GM12892 (cell line): ENCODE measurements at regions not wholly inside any gene's neighbourhood (a gene's known extent, or its start where the extent isn't known, plus 50 kb on each side); places are given as distances from the start of the nearest gene placed in this dataset.
"Not testable (repeated sequence)": the region's sequence is repeated elsewhere in the genome, so short reads cannot be mapped to it uniquely, and the experiment has no call there.

Experiments used
- DNase-seq: peaks from one replicate; pipeline ENCODE4 v3.0.0; 2011; ENCODE audit not compliant: insufficient read length
- FAIRE-seq: peaks from 2 replicates; lab custom pipeline; 2011; peaks lifted over from hg19 to GRCh38; lab: Jason Lieb, UNC
- POLR2A ChIP-seq: IDR thresholded peaks from 2 replicates; pipeline ENCODE4 v1.6.1; 2011; ENCODE audit warnings: low read depth, low read length, control low read depth
- POLR2AphosphoS5 ChIP-seq: IDR thresholded peaks from 2 replicates; pipeline ENCODE4 v1.6.1; 2011; ENCODE audit warnings: low read depth, low read length, control low read depth
- TAF1 ChIP-seq: IDR thresholded peaks from 2 replicates; pipeline ENCODE4 v1.6.1; 2011; ENCODE audit warnings: low read depth, mild to moderate bottlenecking, control low read depth, low read length, borderline replicate concordance

DNA sequence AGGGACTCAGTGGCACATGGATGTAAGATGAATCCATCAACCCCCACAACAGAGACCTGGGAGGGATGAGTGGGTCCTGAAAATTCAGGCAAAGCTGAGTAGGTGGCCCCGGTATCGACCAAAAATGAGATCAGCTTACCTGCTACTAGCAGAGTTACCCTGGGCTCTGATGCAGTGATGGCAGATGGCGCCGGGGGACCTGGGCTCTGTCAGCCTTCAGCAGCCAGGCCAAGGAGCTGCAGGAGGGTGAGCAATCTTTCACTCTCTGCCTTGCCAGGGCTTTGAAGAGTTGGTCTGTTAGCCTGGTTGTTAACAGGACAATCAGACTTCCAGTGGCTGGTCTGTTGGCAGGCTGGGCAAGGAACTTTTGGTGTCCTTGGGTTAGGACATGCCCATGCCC is 1054.8 kb downstream of the SI start:
- DNase-seq (no peak), FAIRE-seq (no peak)
- no peak for TF ChIP-seq POLR2A
- no peak for TF ChIP-seq TAF1
- no peak for TF ChIP-seq POLR2AphosphoS5

DNA sequence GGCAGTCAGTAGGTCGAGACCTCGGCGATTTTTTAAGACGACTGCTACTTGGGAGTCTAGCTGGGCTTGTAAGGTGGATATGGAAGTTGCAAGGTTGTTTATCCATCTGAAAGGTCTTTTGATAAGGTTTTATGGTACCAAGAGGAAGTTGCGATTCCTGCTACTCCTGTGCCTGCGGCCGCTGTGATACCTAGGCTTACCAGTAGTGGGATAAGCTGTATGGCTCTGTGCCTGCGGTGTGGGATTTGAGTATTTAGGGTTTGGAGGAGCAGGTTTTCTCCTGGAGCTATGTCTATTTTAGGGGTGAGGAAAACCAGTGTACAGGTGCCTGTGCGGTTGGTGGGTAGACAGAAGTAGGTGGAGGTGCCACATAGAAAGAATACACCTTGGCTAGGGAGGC is 1059.8 kb downstream of the SI start:
- TF ChIP-seq TAF1 (no peak), POLR2AphosphoS5 (no peak), POLR2A (no peak)
- no peak for FAIRE-seq

DNA sequence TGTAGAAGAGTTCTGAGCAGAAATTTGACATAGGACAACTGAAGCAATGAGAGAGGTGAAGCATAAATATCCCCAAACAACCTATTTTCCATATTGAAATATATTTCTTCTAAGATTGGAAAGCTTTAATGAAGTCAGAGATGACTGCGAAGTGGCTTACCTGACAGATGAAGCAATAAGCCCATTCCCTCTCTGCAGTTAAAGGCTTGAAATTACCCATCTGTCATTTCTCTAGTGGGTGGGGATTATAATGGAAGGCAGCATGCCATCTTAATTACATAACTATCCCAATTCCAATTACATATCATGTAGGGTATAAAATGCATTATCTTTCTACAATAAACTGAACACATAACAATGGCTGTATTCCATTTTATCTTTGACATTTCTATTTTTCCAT is 1070.5 kb downstream of the SI start:
- TF ChIP-seq POLR2AphosphoS5 (no peak), TAF1 (no peak), POLR2A (no peak)
- no peak for DNase-seq
- no peak for FAIRE-seq

More for the DNA sequence above, 1059.8 kb downstream of the SI start:
- no peak for DNase-seq

DNA sequence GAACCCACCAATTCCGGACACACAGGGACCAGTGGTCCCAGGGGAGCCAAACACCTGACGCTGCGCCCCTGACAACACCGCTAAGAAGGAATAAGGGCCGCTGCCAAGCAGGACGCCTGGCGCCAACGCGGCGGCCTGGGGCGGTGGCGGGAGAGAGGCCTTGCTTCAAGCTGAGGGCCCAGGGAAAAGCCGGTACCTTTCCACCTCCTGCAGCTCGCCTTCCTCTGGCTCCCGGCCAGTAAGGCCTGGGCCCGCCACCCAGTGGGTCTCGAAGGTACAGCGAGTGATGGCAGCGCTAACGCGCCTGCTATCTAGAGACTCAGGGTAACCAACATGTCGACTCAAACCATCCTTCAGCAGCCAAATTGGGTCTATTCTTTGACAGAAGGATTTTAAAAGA is 1074.1 kb downstream of the SI start:
- DNase-seq (no peak), FAIRE-seq (no peak)
- no peak for TF ChIP-seq TAF1
- TF ChIP-seq POLR2A: no peak
- TF ChIP-seq POLR2AphosphoS5: no peak

DNA sequence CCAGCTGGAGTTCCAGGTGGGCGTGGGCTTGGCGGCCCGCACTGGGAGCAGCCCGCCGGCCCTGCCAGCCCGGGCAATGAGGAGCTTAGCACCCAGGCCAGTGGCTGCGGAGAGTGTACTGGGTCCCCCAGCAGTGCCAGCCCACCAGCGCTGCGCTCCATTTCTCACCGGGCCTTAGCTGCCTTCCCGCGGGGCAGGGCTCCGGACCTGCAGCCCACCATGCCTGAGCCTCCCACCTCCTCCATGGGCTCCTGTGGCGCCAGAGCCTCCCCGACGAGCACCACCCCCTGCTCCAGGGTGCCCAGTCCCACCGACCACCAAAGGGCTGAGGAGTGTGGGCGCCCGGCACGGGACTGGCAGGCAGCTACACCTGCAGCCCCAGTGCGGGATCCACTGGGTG is 1075.3 kb downstream of the SI start:
- not testable (repeated sequence) for DNase-seq, FAIRE-seq

DNA sequence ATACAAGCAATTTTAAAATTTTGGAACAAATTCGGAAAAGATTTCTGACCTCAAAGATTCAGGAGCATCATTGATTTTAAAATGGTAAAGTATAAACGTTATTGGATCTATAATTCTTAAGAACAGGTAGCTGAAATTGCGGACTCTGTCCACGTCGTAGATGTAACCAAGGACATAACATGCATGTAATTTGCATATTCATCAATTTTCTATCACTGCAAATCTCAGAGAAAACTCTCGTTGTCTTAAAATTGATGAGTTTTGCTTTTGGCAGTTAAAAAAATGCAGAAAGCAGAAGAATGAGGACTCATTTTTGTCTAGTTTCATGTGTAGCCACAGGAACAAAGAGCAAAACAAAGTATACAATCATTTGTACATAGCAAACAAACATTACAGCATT is 1094.4 kb downstream of the SI start:
- FAIRE-seq (no peak), DNase-seq (no peak)
- TF ChIP-seq POLR2A (no peak), POLR2AphosphoS5 (no peak), TAF1 (no peak)

DNA sequence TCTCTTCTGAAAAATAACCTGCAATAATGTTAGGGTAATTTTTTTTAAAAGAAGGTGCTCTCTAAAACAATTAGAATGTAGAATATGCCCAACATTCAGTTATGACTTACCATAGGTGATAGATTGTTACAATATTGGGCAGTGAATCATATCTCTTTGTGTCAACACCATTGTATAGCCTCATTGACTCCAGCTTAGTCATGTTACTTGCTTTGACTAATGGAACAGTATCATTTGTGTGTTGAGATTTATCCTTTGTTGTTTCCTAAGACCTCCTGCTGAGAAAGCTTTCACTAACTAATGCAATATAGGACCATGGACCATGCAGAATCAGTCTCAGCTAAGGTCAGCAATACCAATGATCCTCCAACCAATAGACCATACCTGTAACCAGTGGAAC is 1106.4 kb downstream of the SI start:
- FAIRE-seq (no peak), DNase-seq (no peak)
- TF ChIP-seq TAF1 (no peak), POLR2AphosphoS5 (no peak), POLR2A (no peak)

DNA sequence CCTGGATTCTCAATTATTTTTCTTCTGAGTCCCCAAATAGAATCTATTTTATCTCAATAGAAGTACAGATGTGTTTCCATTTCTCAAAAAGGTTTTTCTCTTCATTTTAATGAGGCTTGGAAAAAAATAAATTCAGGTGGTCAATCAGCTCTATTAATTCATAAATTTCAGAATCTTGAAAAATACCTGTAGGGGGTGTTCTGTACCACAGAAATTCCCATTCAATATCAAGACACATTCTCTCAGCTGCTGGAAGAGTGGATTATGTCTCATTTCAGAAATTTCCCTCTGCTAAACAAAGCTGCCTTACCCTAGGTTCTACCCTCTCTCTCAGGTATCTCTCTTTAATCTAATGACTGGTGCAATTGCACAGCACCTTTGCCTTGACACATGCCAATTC is 1121.2 kb downstream of the SI start:
- no peak for FAIRE-seq
- no peak for DNase-seq
- TF ChIP-seq TAF1 (no peak), POLR2AphosphoS5 (no peak), POLR2A (no peak)

DNA sequence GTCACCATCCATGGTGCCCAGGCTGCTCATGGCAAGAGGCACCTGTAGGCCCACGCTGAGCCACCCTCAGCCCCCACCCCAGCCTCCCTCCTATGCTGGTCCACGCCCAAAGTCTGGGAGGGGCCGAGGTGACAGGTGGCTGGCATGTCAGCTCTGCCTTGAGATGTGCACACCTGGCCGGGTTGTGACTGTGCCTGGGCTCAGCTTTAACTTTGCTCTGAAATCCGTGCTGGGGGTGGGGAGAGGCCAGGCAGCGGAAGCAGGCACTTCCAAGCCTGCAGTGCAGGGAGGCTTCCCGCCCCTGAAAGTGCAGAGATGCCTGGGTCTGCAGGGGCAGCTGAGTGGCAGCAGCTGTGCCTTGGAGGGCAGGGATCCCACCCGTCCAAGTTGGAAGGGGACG is 1124.8 kb downstream of the SI start:
- no peak for TF ChIP-seq POLR2AphosphoS5
- TF ChIP-seq POLR2A: no peak
- no peak for TF ChIP-seq TAF1
- no peak for DNase-seq
- FAIRE-seq: no peak

DNA sequence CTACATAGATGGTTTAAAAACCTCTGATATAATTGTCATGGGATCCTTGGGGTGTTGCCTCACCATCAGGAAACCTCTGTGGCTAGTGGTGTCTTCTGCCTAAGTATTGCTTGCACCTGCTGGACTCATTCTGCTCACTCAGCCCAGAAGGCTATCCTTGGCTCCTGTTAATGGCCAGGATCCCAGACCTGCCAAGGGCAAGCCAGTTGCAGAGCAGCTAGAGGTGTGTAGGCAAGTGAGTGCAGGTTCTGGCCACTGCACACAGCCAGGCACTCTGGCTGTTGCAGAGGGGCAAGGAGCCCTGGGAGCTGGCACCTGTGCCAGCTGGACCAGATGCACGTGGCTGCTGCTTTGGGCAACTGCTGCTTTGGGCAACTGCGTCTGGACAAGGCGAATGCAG is 1125.8 kb downstream of the SI start:
- TF ChIP-seq POLR2AphosphoS5 (no peak), TAF1 (no peak), POLR2A (no peak)
- FAIRE-seq (no peak), DNase-seq (no peak)

DNA sequence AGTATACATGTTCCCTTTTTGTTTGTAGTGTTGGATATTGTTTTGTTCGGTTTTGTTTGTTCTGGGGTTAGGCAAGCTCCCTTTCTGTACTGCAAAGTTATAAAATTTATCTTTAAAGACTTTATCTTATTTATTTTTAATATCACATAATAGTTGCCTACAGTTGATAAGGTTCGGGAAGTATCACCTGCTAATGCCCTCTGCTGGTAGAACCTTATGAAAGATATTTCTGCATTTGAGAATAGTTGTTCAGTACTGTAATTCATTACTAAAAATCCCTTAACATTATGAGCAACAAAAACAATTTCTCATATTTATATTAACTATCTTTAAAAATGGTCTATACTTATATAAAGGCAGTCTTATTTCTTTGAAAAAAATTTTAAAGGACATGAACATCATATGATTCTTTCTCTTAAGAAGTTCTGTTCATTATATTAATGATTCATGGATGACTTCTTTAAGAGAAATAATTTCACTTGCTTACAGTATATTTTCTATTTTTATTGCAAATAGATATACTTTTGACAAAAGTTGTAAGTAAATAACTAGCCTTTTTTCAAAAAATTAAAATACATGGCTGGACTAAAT is 1126.8 kb downstream of the SI start:
- TF ChIP-seq TAF1 (no peak), POLR2A (no peak), POLR2AphosphoS5 (no peak)
- FAIRE-seq (no peak), DNase-seq (no peak)

DNA sequence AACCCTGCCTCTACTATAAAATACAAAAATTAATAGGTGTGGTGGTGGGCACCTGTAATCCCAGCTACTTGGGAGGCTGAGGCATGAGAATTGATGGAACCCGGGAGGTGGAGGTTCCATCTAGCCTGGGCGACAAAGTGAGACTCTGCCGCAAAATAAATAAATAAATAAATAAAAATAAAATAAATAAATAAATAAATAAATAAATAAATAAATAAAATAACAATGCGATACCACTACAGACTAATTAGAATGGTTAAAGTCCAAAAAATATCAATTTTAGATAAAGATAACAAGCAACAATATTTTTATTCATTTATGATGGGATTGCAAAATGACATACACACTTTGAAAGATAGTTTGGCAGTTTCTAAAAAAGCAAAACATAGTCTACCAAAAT is 1131.5 kb downstream of the SI start:
- DNase-seq: no peak
- no peak for FAIRE-seq
- no peak for TF ChIP-seq POLR2A
- no peak for TF ChIP-seq TAF1
- TF ChIP-seq POLR2AphosphoS5: no peak

DNA sequence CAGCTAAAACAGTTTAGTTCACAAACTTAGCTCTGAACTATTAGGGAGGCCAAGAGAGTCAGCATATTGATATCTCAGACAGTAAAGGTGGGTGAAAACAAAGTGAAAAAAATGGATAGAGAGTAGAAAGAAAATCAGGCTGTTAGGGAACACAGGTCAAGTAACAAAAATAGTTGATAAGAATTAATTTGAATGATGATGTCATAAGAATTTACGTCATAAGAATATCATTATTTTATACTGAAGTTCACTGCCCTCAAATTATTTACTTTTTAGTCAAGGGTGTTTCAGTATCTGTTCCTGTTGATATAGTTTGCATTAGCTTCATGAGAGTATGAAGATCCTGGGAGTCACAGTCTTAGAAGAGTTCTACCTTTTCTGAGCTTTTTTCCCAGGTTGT is 1134.6 kb downstream of the SI start:
- no peak for FAIRE-seq
- TF ChIP-seq TAF1: no peak
- no peak for TF ChIP-seq POLR2A
- DNase-seq: no peak

DNA sequence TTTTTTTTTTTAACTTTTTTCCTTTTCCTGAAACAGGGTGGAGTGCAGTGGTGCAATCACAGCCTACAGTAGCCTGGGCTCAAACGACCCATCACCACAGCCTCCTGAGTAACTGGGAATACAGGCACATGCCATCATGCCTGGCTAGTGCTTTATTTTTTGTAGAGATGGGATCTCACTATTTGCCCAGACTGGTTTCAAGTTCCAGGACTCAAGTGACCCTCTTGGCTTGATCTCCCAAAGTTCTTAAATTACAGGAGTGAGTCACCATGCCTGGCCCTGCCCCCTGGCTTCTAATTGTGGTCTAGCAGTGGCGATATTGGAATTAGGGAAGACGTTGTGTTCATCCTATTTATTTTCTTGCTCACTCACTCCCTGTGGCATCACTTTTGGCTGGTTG is 1138.4 kb downstream of the SI start:
- no peak for FAIRE-seq
- DNase-seq: no peak

More for the DNA sequence above, 1138.4 kb downstream of the SI start:
- TF ChIP-seq TAF1: no peak
- TF ChIP-seq POLR2A: no peak
- TF ChIP-seq POLR2AphosphoS5: no peak
